SIG-M5 treated with dmso at 0.1 percent for 504 hours (cell line): ENCODE measurements at regions not wholly inside any gene's neighbourhood (a gene's known extent, or its start where the extent isn't known, plus 50 kb on each side); places are given as distances from the start of the nearest gene placed in this dataset.

Experiments used
- DNase-seq: peaks from one replicate; lab custom pipeline; 2025; ENCODE audit not compliant: unreplicated experiment; lab: John Stamatoyannopoulos, UW

DNA sequence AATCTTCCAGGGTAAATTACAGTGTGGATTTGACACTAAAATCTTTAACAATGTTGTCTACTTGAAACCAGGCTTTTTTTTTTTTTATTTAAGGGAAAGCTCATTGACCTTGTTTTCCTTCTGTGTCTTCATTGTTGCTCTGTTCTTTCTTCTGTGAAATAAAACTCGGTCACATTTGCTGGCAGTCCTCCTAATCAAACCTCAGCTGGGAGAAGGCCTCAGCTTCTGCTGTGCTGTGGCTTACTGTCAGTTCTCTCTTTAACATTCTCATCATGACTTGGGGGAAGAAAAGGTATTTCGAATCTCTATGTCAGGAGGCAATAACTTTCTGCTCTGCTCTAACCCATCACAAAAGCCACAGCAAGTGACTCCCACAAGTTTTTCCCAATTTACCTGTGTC is 268.9 kb downstream of the ZNF608 start:
- DNase-seq = no peak

DNA sequence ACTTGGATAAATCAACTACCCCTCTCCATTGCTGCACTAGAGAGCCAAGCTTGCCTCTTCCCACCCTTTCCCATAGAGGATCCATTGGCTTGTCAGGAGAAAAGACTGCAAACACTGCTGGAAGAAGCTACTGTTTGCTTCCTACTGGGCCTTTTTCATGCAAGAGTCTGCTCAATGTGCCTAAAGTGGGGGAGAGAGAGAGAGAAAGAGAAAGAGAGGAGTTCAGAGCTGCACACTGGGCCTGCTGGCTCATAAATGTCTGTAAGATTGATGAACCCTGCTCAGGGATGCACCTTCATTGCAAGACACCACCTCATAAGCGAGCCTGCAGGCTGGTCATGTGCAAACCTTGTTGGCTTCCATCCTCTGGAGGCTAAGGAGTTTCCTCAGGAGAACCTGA is 269.4 kb downstream of the ZNF608 start:
- no peak for DNase-seq

DNA sequence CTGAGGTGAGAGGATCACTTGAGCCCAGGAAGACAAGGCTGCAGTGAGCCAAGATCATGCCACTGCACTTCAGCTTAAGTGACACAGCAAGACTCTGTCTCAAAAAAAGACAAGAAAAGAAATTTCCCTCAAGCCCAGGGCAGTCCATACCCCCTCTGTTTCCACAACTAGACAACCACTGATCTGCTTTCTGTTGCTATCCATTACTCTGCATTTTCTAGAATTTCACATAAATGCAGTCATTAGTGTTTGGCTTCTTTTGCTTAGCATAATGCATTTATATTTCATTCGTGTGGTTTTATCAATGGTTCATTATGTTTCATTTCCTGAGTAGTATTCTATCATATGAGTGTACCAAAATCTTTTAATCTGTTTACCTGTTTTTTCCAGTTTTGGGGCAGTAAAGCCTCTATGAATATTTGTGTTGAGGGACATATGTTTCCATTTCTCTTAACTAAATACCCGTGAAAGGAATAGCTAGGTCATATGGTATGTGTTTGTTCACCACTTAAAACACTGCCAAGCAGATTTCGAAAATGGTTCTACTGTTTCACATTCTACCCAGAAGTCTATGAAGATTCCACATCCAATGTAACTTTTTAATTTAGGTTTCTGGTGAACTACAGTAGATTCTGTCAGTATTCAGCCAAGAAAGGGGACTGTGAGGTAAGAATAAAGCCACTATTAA is 271.8 kb downstream of the ZNF608 start:
- DNase-seq = no peak

DNA sequence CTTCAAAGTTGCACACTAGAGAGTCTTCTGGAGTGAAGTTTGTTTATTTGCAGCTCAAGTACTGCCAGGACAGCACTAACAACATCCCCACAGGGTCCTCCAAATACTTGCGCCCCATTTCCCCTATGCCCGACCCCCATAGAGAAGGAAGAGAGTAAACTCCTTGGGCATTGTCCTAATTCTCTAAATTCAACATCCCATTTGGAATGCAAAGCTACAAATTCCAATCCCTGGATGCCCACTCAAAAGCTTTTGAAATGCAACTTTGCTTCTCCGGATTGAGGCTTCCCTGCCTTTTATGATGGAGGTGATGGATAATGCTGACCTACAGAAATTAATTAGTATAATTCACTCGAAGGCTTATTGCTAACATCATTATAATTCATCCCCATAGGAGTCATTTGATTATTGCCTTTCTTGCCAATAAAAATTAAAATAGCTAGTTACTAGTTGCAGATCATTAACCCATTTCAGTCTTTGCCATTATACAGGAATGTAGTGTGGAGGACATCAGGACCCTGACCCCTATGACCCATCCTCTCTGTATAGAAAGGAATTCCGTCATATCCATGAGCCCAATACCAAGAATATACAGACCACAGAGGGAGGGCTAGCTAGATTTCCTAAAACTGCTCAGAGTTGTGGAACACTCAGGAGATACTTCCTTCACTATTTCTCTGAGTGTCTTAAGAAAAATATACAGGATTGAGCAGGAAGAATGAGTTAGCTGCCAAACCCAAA is 277.6 kb downstream of the ZNF608 start:
- DNase-seq = no peak

DNA sequence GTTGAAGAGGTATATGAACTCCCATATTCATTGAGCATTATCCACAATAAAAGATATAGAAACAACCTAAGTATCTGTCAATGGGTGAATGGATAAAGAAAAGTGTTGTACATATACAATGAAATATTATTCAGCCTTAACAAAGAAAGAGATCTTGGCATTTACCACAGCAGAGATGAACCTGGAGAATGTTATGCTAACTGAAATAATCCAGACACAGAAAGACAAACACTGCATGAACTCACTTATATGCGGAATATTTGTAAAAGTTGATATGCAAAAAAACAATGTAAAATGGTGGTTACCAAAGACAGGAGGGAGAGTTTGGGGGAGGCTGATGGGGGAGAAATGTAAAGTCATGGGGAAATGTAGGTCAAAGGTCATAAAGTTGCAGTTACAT is 278.7 kb downstream of the ZNF608 start:
- no peak for DNase-seq

DNA sequence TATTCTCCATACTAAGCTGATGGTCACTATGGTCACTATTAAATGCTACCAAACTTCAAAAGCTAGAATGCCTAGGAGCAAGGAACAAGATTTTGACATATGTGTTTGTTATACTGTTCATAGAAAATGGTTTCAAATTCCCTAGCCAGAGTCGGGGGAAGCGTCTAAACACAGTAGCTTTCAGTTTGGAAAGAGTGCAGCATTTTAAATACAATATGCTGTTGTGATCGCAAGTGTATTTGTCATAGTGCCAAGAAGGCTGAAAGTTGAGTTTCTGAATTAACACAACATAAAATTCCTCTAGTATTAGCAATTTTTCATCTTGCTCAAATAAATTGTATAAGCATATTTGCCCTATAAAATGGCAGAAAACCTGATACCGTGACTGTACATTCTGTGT is 280.4 kb downstream of the ZNF608 start:
- DNase-seq = no peak

DNA sequence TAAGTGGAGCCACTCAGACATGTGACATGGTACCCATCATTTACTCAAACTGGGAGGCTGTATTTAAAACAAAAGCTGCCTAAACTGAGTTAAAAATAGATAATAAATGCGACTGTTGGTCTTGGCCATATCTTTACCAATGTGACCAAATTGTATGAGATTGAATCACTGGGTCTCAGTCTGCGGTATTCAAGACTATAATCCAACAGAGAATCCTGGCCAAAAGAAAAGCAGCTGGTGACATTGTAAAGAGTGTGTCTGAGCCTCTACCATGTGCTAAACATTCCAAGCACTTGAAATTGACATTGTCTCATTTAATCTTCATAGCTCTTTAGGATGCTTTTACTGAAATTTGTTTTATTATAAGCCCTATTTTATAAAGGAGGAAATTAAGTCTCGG is 282.6 kb downstream of the ZNF608 start:
- no peak for DNase-seq

DNA sequence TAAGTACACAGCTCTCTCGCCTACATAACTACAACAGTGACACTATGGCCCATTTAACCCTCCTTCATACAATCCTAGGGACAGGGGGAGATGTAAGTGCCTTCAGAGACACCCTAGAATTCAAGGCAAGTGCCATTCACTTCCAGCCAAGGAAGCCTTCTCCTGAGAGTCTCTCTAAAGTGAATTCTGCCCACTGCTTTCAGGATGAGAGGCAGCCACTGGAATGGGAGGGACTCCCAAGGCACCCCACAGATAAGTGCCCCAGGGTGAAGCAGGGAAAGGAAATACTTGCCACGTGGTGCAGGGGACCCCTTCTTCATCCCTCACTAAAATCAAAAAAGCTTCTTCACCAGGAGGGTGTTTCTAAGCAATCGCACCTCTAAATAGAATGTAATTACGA is 283.7 kb downstream of the ZNF608 start:
- no peak for DNase-seq

DNA sequence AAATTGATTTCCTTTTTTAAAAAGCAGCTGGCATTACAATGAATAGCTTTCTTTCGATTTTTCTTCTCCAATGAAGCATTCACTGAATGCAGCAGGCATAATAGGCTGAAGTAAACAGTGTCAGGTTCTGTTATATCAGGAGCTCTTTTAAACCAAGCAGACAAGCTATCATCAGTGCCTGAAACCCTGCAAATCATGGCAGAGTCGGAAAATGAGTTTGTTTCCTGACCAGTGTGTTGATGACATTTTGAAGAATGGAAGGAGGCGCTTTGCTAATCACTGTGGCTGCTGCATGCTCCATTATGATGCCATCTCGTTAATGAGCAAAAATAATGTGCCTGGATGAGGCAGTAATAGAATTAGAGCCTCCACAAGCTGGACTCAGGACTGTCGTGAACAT is 284.5 kb downstream of the ZNF608 start:
- DNase-seq = no peak

DNA sequence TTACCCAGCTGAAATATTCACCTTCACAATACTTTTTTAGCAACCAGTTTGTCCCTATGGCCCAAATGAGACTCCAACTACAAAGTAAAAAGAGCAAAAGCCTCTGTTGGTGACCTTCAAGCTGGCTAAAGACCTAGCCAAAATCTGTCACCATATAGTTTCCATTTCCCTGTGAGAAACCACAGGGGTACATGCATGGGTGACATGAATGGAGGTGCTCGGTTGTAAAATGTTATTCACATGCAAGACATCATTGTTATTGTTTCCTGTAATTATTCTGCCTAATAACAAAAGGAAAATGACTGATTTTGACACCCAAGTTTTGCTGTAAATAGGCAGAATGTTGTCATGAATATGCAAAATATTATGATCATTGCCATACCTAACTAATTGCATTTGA is 285.3 kb downstream of the ZNF608 start:
- DNase-seq = no peak

DNA sequence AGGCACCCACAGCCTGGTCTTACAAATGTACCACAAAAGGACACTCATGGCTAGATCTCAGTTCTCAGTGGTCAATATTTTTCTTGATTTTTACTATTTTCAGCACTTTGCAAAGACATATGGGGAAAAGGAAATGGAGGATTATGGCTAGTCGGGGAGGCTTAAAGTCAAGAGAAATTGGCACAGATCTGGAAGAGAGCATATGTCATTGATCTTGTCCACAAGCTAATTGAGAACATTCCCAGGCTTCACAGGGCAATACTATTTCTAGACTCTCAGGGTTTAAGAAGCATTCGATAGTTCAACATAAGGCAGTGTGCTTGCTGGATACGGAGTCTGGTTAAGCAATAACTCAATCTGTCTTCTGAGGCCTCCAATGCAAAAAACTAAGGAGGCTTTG is 285.8 kb downstream of the ZNF608 start:
- DNase-seq = no peak

DNA sequence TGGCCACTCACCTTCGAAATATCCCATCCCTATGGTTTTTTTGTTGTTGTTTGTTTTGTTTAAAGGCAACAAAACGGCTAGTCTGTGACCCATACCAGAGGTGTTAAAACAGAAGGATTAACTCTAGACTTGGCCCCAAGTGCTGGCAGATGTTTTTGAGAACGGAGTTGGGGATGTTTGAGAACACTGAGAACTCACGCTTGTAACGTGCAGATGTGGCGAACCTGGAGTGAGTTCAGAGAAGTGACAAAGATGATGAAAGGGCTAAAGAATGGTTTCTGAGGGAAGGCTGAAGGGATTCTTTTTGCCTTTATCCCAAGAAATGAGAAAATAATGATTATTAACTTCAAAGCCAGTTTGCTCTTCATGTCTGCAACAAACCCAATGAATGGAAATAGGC is 286.5 kb downstream of the ZNF608 start:
- no peak for DNase-seq

DNA sequence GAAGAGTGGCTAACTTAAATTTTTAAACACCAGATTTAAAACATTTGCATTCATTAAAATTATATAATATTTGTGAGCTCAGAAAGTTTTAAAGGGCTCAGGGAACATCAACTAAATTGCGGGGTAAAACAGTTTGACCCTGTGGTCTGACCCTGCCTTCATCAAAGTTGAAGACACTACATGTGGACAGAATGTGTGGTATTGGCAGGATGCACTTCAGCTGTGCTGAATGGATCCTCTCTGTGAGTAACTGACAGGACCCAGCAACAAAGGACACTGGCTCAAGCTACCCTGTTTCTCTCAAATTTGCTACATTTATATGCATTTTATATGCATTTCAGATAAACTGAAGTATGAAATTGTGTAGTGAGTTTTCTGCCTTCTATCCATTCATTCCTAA is 288.5 kb downstream of the ZNF608 start:
- DNase-seq = no peak

DNA sequence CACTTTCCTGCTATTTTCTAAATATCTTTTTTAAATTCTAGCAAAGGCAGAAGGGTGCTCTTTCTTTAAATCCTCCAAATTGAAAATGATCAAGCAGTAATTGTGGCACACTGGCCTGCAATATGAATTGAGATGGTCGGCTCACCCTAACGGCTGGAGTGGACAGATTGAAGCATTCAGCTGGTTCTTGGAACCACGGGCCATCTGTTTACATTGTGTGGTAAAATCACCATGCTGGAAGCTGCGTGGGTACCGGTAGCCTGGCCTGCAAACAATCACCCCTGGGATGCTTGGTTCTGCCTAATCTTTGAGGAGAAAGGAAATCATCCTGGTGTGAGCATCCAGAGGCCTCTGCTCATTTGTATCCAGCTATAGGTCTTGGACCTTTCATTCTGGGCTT is 289.3 kb downstream of the ZNF608 start:
- DNase-seq = no peak

DNA sequence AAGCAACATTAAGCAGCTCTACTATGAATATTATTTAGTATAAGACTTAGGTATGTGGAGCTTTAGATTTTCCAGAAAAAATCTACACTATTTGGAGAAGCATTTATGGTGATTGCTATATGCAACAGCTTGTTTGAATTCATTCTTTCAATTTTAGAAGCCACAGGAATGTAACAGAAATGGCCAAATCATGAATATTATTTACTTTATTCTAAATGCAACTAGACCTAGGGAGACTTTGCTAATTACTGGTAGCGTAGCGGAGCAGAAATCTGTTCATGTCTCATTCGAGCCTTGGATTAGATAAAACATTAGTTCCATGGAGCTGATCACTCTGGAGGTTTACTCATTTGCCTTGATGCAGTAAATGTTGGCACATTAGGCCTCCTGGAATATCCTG is 290.2 kb downstream of the ZNF608 start:
- no peak for DNase-seq

DNA sequence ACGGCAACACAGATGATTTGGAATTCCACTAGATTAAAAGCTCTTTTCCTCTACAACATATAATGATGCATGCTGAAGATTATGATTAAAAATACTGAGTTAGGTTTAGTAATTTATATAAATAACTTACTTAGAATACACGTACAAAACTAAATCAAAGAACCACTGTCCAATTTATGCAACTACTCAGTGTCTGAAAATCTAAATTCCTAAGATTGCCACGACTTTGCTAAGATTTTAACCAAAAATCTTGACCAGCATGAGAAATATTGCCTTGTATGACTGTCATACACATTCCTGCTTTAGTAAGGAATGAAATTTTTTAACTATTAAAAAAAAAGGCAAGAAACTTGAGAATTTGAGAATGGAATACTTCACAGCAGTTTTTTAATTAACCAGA is 292.4 kb downstream of the ZNF608 start:
- no peak for DNase-seq

DNA sequence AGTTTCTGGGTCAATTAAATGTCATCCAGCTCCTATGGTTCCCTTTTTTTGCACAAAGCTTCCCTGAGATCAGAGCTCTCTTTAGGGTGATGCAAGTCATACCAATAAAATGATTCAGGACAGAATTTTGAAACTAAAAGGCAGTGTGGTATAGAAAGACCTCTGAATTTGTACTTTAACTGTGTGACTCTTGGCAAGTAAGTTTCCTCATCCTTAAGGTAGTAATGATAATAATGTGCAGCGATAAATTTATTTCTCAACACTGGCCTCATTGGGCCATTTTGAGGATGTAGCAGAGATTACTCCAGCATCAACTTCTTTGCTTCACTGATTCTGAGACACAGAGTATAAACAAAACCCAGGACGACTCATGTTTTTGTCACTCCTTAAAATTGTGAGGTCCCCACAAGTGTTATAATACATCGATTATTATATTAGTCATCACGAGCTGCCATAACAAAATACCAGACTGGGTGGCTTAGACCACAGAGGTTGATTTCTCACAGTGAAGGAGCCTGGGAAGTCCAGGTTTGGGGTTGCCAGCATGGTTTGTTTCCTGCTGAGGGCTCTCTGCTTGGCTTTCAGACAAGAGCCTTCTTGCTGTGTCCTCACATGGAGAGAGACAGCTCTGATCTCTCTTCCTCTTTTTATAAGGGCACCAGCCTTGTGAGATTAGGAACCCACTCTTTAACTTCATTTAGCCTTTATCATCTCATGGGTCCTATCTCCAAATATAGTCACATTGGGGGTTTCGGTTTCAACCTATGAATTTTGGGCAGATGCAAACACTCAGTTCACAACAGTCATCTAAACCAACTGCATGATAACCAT is 293.0 kb downstream of the ZNF608 start:
- no peak for DNase-seq

DNA sequence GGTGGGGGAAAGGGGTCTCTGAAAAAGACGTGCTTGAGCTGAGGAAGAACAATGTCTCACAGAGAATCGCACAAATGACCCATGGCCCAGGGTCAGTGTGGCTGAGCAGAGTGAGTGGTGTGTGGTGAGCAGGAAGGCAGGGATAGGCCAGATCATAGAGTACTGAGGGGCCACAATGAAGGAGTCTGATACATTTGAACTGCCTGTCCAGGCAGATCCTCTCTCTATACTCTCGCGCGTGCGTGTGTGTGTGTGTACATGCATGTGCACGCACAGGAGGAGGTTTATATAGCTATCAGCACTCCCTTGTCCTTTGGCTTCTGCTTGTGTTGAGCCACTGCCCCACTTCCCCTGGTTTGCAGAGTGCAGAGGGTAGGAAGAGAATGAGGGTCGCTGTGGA is 294.0 kb downstream of the ZNF608 start:
- DNase-seq = no peak

DNA sequence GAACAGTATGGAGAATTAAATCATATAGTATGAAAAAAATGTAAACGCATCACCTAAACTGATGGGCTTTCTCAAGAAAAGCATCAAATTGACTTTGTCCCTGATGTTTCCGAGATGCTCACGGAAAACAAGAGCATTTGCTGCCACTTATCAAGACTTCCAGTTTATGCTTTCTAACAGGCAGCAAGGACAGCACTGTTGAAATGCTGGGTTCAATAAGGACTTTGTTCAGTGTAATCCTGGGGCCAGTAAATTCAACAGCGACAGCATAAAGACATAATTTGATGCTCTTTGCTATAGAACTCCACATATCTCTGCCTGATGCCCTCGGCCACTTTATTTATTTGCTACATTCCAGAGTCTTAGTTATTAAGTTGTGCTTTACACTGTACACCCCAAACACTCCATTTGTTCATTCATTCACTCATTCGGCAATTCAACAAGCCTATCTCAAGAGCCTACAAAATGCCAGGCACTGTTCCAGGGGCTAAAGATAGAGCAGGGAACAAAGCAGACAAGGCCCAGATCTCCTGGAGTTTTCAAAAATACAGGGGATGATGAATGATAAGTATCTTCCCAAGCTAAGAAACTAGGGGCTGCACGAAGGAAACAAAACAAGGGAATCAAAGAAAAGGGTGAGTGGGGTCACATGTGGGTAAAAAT is 294.6 kb downstream of the ZNF608 start:
- DNase-seq = no peak

DNA sequence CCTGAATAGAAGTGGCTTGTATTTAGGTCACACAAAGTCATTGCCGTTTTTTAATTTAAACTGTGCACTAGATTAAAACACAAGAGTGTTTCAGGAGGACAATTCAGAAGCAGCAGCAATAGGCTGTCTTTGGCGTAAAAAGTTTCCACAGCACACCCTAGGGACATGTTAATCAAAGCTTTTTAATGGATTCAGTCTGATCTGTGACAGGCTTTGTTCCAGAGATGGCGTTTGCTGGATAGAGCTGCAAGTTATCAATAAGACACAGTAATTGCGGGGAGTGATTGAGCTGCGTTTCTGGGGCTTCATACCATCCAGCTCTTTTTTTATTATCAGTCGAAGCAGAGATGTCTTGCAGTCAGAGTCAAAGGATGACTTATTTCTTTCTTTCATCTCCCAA is 300.3 kb downstream of the ZNF608 start:
- no peak for DNase-seq

DNA sequence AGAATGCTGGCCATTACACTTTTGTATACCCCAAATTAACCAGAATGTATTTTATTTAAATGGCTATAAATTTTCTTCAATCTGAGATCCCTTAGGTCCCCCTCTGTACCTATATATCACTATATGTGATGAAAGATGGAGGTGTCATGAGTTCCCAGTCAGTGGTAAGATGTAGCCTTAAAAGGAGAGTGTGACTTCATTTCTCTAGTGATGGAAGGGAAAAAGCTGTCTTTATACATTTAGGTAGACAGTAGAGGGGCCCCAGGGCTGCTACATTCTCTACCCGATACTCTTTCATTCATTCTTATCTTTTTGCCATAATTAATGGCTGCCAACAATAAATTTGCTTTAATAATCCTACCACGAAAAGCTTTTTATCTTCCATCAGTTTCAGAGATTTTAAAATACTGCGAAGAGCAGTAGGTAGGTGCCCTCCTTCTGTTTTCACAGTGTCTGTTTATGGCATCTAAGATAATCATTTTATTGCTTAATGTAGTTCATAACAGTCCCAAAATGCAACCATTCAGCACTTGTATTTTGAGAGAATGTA is 301.3 kb downstream of the ZNF608 start:
- DNase-seq = no peak
